Skeletal muscle satellite cell (primary cell): ENCODE measurements at regions not wholly inside any gene's neighbourhood (a gene's known extent, or its start where the extent isn't known, plus 50 kb on each side); places are given as distances from the start of the nearest gene placed in this dataset.

ENCODE experiments used
- H3K27me3 ChIP-seq: 2 replicates; pipeline ENCODE4 v1.7.0; 2013; ENCODE audit warnings: low read length; ENCODE audit not compliant: control insufficient read depth, insufficient read depth
- H3K36me3 ChIP-seq: 2 replicates; pipeline ENCODE4 v1.7.0; 2013; ENCODE audit warnings: mild to moderate bottlenecking, control low read depth, low read length; ENCODE audit not compliant: insufficient read depth
- H3K4me1 ChIP-seq: 2 replicates; pipeline ENCODE4 v1.7.0; 2013; ENCODE audit warnings: low read length; ENCODE audit not compliant: control insufficient read depth, insufficient read depth
- H3K4me2 ChIP-seq: 2 replicates; pipeline ENCODE4 v1.7.0; 2013; ENCODE audit warnings: mild to moderate bottlenecking, low read length
- H3K4me3 ChIP-seq: 2 replicates; pipeline ENCODE4 v1.7.0; 2013; ENCODE audit warnings: low read length
- H3K9ac ChIP-seq: 2 replicates; pipeline ENCODE4 v1.7.0; 2013; ENCODE audit warnings: mild to moderate bottlenecking, low read depth, low read length, moderate library complexity
- H3K9me3 ChIP-seq: replicated peaks from 2 replicates; pipeline ENCODE4 v1.7.0; 2013; ENCODE audit warnings: mild to moderate bottlenecking, control low read depth, low read length

DNA sequence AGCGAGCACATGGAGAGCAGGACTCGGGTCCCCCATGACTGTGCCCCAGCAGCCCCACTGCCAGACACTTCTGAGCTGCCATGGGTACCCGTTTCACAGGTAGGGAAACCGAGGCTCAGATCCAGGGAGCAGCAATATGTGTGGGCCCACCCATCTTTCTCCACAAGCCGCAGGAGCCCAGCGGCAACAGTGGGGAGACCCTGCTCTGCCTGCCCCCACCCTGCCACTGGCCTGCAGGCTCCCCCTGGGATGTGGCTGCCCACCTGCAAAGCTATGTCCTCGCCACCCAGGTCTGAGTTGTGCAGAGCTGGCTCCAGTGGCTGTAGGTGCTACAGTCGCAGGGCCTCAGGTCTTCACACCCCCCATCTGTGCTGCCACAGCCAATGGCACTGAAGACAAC, 50.6 kb upstream of the C1QTNF9B start:
- no peaks in the 10 kb centered on the region for H3K9me3 ChIP-seq
- no peak overlapping the region for H3K4me2 ChIP-seq
- H3K4me1 ChIP-seq: no peaks in the 10 kb centered on the region
- no peak overlapping the region for H3K4me3 ChIP-seq
- H3K36me3 ChIP-seq: no peaks in the 10 kb centered on the region
- peaks cover 17% of the 10 kb centered on the region for H3K27me3 ChIP-seq
- no peak overlapping the region for H3K9ac ChIP-seq

DNA sequence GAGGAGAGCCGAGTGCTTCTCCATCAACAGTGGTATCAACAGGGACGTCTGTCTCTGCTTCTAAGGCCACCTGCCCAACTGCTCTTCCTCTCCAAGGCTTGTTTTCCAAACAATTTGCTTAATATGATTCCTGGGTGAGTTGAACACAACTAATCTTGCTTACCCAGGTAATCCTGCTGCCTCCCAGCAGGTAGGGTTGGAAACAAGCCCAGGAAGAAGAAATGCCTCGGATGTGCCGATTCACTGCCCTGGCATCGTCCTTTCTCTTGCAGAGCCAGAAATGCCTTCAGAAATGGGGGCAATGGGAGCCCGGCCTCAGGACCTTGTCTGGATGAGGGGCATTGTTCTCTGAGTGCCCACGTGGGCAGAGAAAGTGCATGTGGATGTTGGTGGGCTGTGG, 51.9 kb upstream of the C1QTNF9B start:
- no peak overlapping the region for H3K4me3 ChIP-seq
- peaks cover 17% of the 10 kb centered on the region for H3K27me3 ChIP-seq
- no peaks in the 10 kb centered on the region for H3K36me3 ChIP-seq
- no peak overlapping the region for H3K4me2 ChIP-seq
- H3K9ac ChIP-seq: no peak overlapping the region
- no peaks in the 10 kb centered on the region for H3K4me1 ChIP-seq
- H3K9me3 ChIP-seq: no peaks in the 10 kb centered on the region

DNA sequence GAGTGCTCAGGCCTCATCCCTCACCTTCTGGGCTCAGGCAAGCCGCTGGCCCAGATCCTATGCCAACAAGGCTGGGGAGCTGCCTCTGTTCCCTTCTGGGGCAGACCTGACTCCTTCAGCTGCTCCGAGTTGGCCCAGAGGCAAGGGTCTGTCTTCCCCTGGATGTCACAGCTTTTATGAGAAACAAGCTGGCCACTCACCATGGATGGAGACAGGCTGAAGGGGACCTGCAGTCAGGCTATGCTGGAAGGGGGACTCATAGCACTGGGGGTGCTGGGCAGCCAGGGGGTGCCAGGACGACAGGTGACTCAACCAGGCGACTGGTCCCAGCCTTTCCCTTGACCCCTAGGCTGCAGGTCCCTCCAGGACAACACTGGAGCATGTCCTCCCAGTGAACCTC, 52.4 kb upstream of the C1QTNF9B start:
- no peak overlapping the region for H3K4me3 ChIP-seq
- no peaks in the 10 kb centered on the region for H3K9me3 ChIP-seq
- H3K4me2 ChIP-seq: no peak overlapping the region
- no peaks in the 10 kb centered on the region for H3K36me3 ChIP-seq
- no peak overlapping the region for H3K9ac ChIP-seq
- H3K27me3 ChIP-seq: peaks cover 17% of the 10 kb centered on the region
- no peaks in the 10 kb centered on the region for H3K4me1 ChIP-seq

DNA sequence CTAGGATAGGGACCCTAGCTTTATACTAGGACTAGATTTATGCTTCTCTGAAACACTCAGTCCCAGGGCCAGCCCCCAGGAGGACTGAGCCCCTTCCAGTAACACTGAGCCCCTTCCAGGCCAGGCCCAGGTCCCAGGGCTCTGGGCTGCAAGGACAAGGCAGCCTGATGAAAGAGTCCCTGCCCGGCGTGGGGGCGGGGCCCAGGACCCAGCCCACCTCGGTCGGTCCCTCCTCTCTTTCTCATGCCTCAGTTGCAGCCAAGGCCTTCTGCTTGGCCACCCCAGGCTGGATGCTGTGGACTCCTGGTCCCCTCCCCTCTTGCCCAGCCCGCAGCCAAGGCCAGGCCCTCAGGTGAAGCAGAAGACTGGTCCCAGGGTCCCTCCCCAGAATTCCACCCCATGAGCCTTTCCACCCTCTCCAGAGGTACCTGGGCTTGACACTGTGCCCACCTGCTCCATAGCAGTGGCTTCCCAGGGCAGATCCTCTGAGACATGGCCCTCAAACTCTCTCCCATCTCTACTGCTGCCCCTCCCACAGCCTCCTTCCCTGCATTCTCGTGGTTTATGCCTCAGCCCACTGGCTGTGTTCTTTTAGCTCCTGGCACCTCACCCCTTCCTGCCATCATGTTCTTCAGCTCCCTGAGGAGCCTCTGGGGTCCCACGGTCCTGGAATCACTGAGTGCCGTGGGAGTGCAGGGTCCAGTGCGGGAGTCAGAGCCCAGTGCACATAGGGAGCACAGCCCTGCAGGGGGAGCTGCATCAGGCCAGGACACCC, 53.6 kb upstream of the C1QTNF9B start:
- H3K36me3 ChIP-seq: no peaks in the 10 kb centered on the region
- no peaks in the 10 kb centered on the region for H3K9me3 ChIP-seq
- H3K9ac ChIP-seq: no peak overlapping the region
- no peak overlapping the region for H3K4me2 ChIP-seq
- peaks cover under 1% of the 10 kb centered on the region for H3K4me1 ChIP-seq
- H3K27me3 ChIP-seq: peaks cover 13% of the 10 kb centered on the region
- H3K4me3 ChIP-seq: no peak overlapping the region

GRCh38 chr13:23952796-23953195, 55.5 kb upstream of the C1QTNF9B start:
- H3K9me3 ChIP-seq: no peaks in the 10 kb centered on the region
- H3K27me3 ChIP-seq: peaks cover 7% of the 10 kb centered on the region
- no peak overlapping the region for H3K9ac ChIP-seq
- no peak overlapping the region for H3K4me2 ChIP-seq
- no peaks in the 10 kb centered on the region for H3K36me3 ChIP-seq
- H3K4me1 ChIP-seq: peaks cover 8% of the 10 kb centered on the region
- H3K4me3 ChIP-seq: no peak overlapping the region

- no peaks in the 10 kb centered on the region for H3K36me3 ChIP-seq
- no peak overlapping the region for H3K4me3 ChIP-seq
- peaks cover 4% of the 10 kb centered on the region for H3K27me3 ChIP-seq
- H3K9ac ChIP-seq: no peak overlapping the region
- H3K4me2 ChIP-seq: no peak overlapping the region
- peaks cover 8% of the 10 kb centered on the region for H3K4me1 ChIP-seq
- H3K9me3 ChIP-seq: no peaks in the 10 kb centered on the region
Measured at GRCh38 chr13:23953860-23954512, 56.7 kb upstream of the C1QTNF9B start.

DNA sequence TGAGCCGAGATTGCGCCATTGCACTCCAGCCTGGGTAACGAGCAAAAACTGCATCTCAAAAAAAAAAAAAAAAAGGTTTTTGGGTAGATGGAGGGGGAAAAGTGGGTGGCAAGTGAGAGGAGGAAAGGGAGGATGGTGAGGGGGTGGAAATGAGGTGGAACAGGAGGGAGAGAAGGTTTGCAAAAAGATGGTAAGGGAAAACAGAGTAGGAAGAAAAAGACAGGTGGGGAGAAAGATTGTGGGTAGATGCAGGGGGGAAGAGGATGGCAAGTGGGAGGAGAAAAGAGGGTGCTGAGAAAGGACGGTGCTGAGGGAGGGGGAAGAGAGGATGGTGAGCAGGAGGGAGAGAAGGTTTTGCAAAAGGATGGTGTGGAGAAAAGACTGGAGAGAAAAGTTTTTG, 57.8 kb upstream of the C1QTNF9B start:
- Histone ChIP-seq H3K36me3 (no peaks in the 10 kb centered on the region), H3K9ac (no peak overlapping the region), H3K27me3 (no peaks in the 10 kb centered on the region), H3K4me1 (peaks cover 8% of the 10 kb centered on the region), H3K4me3 (no peak overlapping the region), H3K9me3 (no peaks in the 10 kb centered on the region), H3K4me2 (no peak overlapping the region)

DNA sequence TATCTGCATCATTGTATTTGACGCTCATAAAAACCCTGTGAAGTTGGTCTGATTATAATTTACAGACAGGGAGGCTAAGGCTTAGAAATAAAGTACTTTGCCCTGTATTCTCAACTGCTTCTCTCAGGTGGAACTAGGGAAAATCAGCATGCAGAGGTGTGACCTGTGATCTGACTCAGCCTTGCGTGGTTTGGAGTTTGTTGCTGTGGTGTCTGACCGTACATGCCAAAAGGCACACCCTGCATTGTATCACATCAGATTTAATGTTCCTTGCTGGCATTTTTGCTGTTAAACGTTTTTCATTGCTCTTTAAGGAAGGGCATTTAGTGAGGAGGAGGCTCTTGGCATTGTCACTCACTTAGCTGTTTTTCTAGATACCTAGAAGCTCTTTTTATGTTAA, 58.8 kb upstream of the C1QTNF9B start:
- Histone ChIP-seq H3K36me3 (no peaks in the 10 kb centered on the region), H3K9ac (no peak overlapping the region), H3K27me3 (no peaks in the 10 kb centered on the region), H3K9me3 (no peaks in the 10 kb centered on the region), H3K4me2 (no peak overlapping the region), H3K4me1 (peaks cover 8% of the 10 kb centered on the region), H3K4me3 (no peak overlapping the region)

- Histone ChIP-seq H3K36me3 (no peaks in the 10 kb centered on the region), H3K27me3 (no peaks in the 10 kb centered on the region), H3K9ac (no peak overlapping the region), H3K4me1 (peaks cover 8% of the 10 kb centered on the region), H3K4me3 (no peak overlapping the region), H3K4me2 (no peak overlapping the region), H3K9me3 (no peaks in the 10 kb centered on the region)
Measured at GRCh38 chr13:23957981-23958380, 60.7 kb upstream of the C1QTNF9B start.

DNA sequence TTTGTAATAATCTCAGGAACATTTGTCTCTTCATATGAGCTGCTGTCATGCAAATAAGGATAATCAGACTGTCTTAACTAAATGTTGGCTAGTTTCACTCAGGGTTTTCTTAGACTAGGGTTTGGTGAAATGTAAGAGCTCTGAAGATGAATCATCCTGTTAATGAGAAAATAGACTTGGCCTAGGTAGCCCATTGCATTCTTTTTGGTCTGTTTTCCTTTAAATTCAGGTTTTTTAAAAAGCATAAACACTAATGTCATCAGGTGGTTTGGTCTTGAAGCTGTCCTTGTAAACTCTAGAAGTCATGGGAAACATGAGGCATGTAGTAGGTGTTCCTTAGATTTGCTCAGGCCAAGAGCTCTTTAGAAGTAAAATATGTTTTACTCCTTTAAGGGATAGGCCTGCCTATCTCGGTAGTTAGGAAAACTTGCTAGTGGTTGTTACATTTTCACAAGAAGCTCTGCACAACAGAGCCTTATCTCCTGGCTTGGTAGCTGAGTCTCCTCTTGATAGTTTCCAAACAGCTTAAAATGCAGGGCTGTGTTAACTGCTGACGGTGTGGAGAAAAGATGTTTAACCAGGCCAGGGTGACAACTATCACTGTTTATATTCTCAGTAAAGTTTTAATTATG, 62.0 kb upstream of the C1QTNF9B start:
- Histone ChIP-seq H3K4me1 (peaks cover 8% of the 10 kb centered on the region), H3K4me2 (no peak overlapping the region), H3K9ac (no peak overlapping the region), H3K36me3 (no peaks in the 10 kb centered on the region), H3K9me3 (no peaks in the 10 kb centered on the region), H3K27me3 (no peaks in the 10 kb centered on the region), H3K4me3 (no peak overlapping the region)

- no peak overlapping the region for H3K4me2 ChIP-seq
- H3K9ac ChIP-seq: no peak overlapping the region
- no peak overlapping the region for H3K4me3 ChIP-seq
- H3K4me1 ChIP-seq: peaks cover 8% of the 10 kb centered on the region
- no peaks in the 10 kb centered on the region for H3K27me3 ChIP-seq
- no peaks in the 10 kb centered on the region for H3K9me3 ChIP-seq
- no peaks in the 10 kb centered on the region for H3K36me3 ChIP-seq
Measured at GRCh38 chr13:23960566-23961156, 63.4 kb upstream of the C1QTNF9B start.
